IMR-90 (cell line): ENCODE measurements at regions not wholly inside any gene's neighbourhood (a gene's known extent, or its start where the extent isn't known, plus 50 kb on each side); places are given as distances from the start of the nearest gene placed in this dataset.

ENCODE experiments used
- ATAC-seq: fragments of 200-7000 bp; cut with Tn5 transposase; 2 replicates; pipeline ENCODE4 v1.9.1; 2020; ENCODE audit warnings: low read depth, mild to moderate bottlenecking, moderate library complexity
- BruUV-seq: library from RNA; stranded (reverse); fragments of 400-500 nt; replicated peaks from 2 replicates; lab custom pipeline; 2021; lab: Mats Ljungman, UMichigan
- CTCF ChIA-PET: fragments of 300-600 bp; formaldehyde crosslinking; extraction: SDS; loops from one replicate; lab custom pipeline; 2021; ENCODE audit warnings: antibody characterized with exemption; lab: Yijun Ruan, JAX
- POLR2A ChIA-PET: fragments of 300-600 bp; sonication (Branson Sonifier 250); formaldehyde crosslinking; loops from one replicate; lab custom pipeline; 2022; ENCODE audit warnings: antibody characterized with exemption; ENCODE audit not compliant: unreplicated experiment; lab: Charles Lee
- DNase-seq: peaks from one replicate; pipeline ENCODE4 v3.0.0; 2013
- H2AFZ ChIP-seq: replicated peaks from 2 replicates; pipeline ENCODE3; 2013; ENCODE audit warnings: low read length, mild to moderate bottlenecking; ENCODE audit not compliant: poor library complexity
- H2AK5ac ChIP-seq: 2 replicates; pipeline ENCODE4 v1.6.1; 2013; ENCODE audit warnings: low read depth, low read length, inconsistent platforms
- H2AK9ac ChIP-seq: replicated peaks from 2 replicates; pipeline ENCODE3; 2013; ENCODE audit warnings: mild to moderate bottlenecking, low read depth, low read length, moderate library complexity; ENCODE audit not compliant: poor library complexity
- H2BK120ac ChIP-seq: 2 replicates; pipeline ENCODE4 v1.6.1; 2013; ENCODE audit warnings: low read depth, low read length, inconsistent platforms
- H2BK15ac ChIP-seq: 3 replicates; pipeline ENCODE4 v1.6.1; 2013; ENCODE audit warnings: low read depth, low read length, inconsistent platforms
- H2BK20ac ChIP-seq: 2 replicates; pipeline ENCODE4 v1.6.1; 2013; ENCODE audit warnings: low read depth, mild to moderate bottlenecking, inconsistent platforms, low read length, moderate library complexity
- H2BK5ac ChIP-seq: 2 replicates; pipeline ENCODE4 v1.6.1; 2013; ENCODE audit warnings: mild to moderate bottlenecking, low read depth, low read length, inconsistent platforms; ENCODE audit not compliant: poor library complexity, severe bottlenecking
- H3K14ac ChIP-seq: replicated peaks from 2 replicates; pipeline ENCODE4 v1.6.1; 2013; ENCODE audit warnings: low read depth, low read length, inconsistent platforms
- H3K18ac ChIP-seq: 2 replicates; pipeline ENCODE4 v1.6.1; 2013; ENCODE audit warnings: low read depth, low read length, control low read depth
- H3K23ac ChIP-seq: 2 replicates; pipeline ENCODE4 v1.6.1; 2013; ENCODE audit warnings: low read depth, low read length, inconsistent platforms
- H3K27ac ChIP-seq: 2 replicates; pipeline ENCODE4 v1.5.1; 2013; ENCODE audit warnings: mild to moderate bottlenecking, control low read depth, low read length; ENCODE audit not compliant: insufficient read depth
- H3K27me3 ChIP-seq: 2 replicates; pipeline ENCODE4 v1.6.1; 2013; ENCODE audit warnings: low read length; ENCODE audit not compliant: control insufficient read depth, insufficient read depth
- H3K36me3 ChIP-seq: 2 replicates; pipeline ENCODE4 v1.6.1; 2013; ENCODE audit warnings: low read length, mixed read lengths; ENCODE audit not compliant: control insufficient read depth, insufficient read depth
- H3K4ac ChIP-seq: 2 replicates; pipeline ENCODE4 v1.6.1; 2013; ENCODE audit warnings: low read depth, low read length, inconsistent platforms
- H3K4me1 ChIP-seq: 2 replicates; pipeline ENCODE4 v1.6.1; 2013; ENCODE audit warnings: low read length, mixed read lengths; ENCODE audit not compliant: control insufficient read depth, insufficient read depth
- H3K4me2 ChIP-seq: 2 replicates; pipeline ENCODE4 v1.6.1; 2013; ENCODE audit warnings: low read depth, mild to moderate bottlenecking, control low read depth, low read length, moderate library complexity
- H3K4me3 ChIP-seq: 2 replicates; pipeline ENCODE4 v1.5.1; 2013; ENCODE audit warnings: low read depth, mild to moderate bottlenecking, control low read depth, low read length, moderate library complexity; ENCODE audit not compliant: insufficient read depth
- H3K56ac ChIP-seq: 2 replicates; pipeline ENCODE4 v1.6.1; 2013; ENCODE audit warnings: low read length, inconsistent platforms; ENCODE audit not compliant: insufficient read depth; ENCODE audit errors: extremely low read depth
- H3K79me1 ChIP-seq, 2 experiments: 2 replicates each; pipeline ENCODE4 v1.6.1; 2013; ENCODE audit warnings: low read length in 2 of 2, inconsistent platforms in 1 of 2, low read depth in 1 of 2
- H3K9ac ChIP-seq: 2 replicates; pipeline ENCODE4 v1.6.1; 2013; ENCODE audit warnings: low read depth, low read length, control low read depth
- H3K9me1 ChIP-seq: 2 replicates; pipeline ENCODE4 v1.6.1; 2013; ENCODE audit warnings: low read length, inconsistent platforms; ENCODE audit not compliant: insufficient read depth
- H3K9me3 ChIP-seq: 2 replicates; pipeline ENCODE4 v1.6.1; 2013; ENCODE audit warnings: low read length; ENCODE audit not compliant: control insufficient read depth, insufficient read depth
- H4K20me1 ChIP-seq: 2 replicates; pipeline ENCODE4 v1.6.1; 2013; ENCODE audit warnings: low read length, inconsistent platforms; ENCODE audit not compliant: insufficient read depth
- H4K5ac ChIP-seq: 2 replicates; pipeline ENCODE4 v1.6.1; 2013; ENCODE audit warnings: mild to moderate bottlenecking, low read depth, low read length, control low read depth
- H4K8ac ChIP-seq, 2 experiments: 2 replicates each; pipeline ENCODE4 v1.6.1; 2013; ENCODE audit warnings: low read depth in 2 of 2, low read length in 2 of 2, control low read depth in 1 of 2, inconsistent platforms in 1 of 2
- H4K91ac ChIP-seq: 2 replicates; pipeline ENCODE4 v1.6.1; 2013; ENCODE audit warnings: low read depth, low read length, inconsistent platforms; ENCODE audit not compliant: insufficient read depth
- BHLHE40 ChIP-seq: fragments of 150-350 bp; IDR thresholded peaks from 2 replicates; pipeline ENCODE4 v1.6.1; 2016; ENCODE audit warnings: mild to moderate bottlenecking, low read depth, low read length
- CEBPB ChIP-seq: IDR thresholded peaks from 2 replicates; pipeline ENCODE4 v1.6.1; 2012; ENCODE audit warnings: low read depth, low read length, improper control_type of control experiment
- ELK1 ChIP-seq: fragments of 150-350 bp; IDR thresholded peaks from 2 replicates; pipeline ENCODE4 v1.6.1; 2016; ENCODE audit warnings: low read depth, mild to moderate bottlenecking, low read length, moderate library complexity, borderline replicate concordance
- MAZ ChIP-seq: IDR thresholded peaks from 2 replicates; pipeline ENCODE4 v1.6.1; 2012; ENCODE audit warnings: low read depth, mild to moderate bottlenecking, low read length, improper control_type of control experiment, moderate library complexity, borderline replicate concordance
- MXI1 ChIP-seq: IDR thresholded peaks from 2 replicates; pipeline ENCODE4 v1.6.1; 2012; ENCODE audit warnings: low read depth, mild to moderate bottlenecking, low read length, moderate library complexity, borderline replicate concordance
- WGBS, 2 experiments: methylation state at CpG; one replicate each; pipeline versions ENCODE4 v1.1.5 to v1.1.7; 2013; ENCODE audit warnings: missing lambda C conversion rate in 2 of 2; ENCODE audit not compliant: insufficient read length in 1 of 2; ENCODE audit errors: extremely low coverage in 2 of 2; 5-methylcytosine and 5-hydroxymethylcytosine counted together
- dilution Hi-C: fragments of 300-500 bp; cut with HindIII; formaldehyde crosslinking; loops from one replicate; pipeline ENCODE4 v1.14.3; 2018; ENCODE audit warnings: low sequenced_read_pairs; ENCODE audit not compliant: unreplicated experiment
- in situ Hi-C: fragments of 300-500 bp; cut with MboI; formaldehyde crosslinking; loops from 3 replicates; pipeline ENCODE4 v1.14.3; 2019; ENCODE audit warnings: low sequenced_read_pairs, inconsistent platforms, mixed read lengths
- intact Hi-C: fragments of 100-400 bp; cut with micrococcal nuclease; formaldehyde crosslinking; loops from 2 replicates; pipeline ENCODE4 v1.10.0; 2022

- no peak overlapping the region for H3K27ac ChIP-seq
- H3K56ac ChIP-seq = no peak overlapping the region
- no peak for DNase-seq
- no peaks in the 10 kb centered on the region for H3K4me1 ChIP-seq
- TF ChIP-seq MXI1 (no peak), MAZ (no peak), BHLHE40 (no peak), ELK1 (no peak), CEBPB (no peak)
- no peak overlapping the region for H2BK20ac ChIP-seq
- H2AK9ac ChIP-seq = no peak overlapping the region
- H3K79me1 ChIP-seq = no peaks in the 10 kb centered on the region
- H3K9me3 ChIP-seq = peaks cover 19% of the 10 kb centered on the region
- ChIA-PET POLR2A (no interaction called here), CTCF (no interaction called here)
- H3K23ac ChIP-seq = no peak overlapping the region
- H4K5ac ChIP-seq = no peak overlapping the region
- no peaks in the 10 kb centered on the region for H4K20me1 ChIP-seq
- no CpG with 5 or more reads among the region's 3 CpGs for WGBS, 2 experiments
- no peaks in the 10 kb centered on the region for H3K9me1 ChIP-seq
- no peak overlapping the region for H2BK120ac ChIP-seq
- no TSS peak for BruUV-seq
- no peak overlapping the region for H3K4ac ChIP-seq
- intact Hi-C loops = no loop called here
- no peak overlapping the region for H4K91ac ChIP-seq
- H4K8ac ChIP-seq = no peak overlapping the region
- no peak for ATAC-seq
- H3K4me2 ChIP-seq = no peak overlapping the region
- H3K9ac ChIP-seq = no peak overlapping the region
- no peak overlapping the region for H2BK15ac ChIP-seq
- dilution Hi-C loops = no loop called here
- H2AFZ ChIP-seq = no peak overlapping the region
- H3K36me3 ChIP-seq = no peaks in the 10 kb centered on the region
- no peak overlapping the region for H2BK5ac ChIP-seq
- no peak overlapping the region for H3K18ac ChIP-seq
- H3K27me3 ChIP-seq = no peaks in the 10 kb centered on the region
- no peak overlapping the region for H2AK5ac ChIP-seq
- in situ Hi-C loops = no loop called here
- no peak overlapping the region for H3K4me3 ChIP-seq
- no peak overlapping the region for H3K14ac ChIP-seq
Observed at GRCh38 chr1:242629396-242629795, 104.9 kb upstream of the PLD5 start.
